GM23248 (cell line): ENCODE measurements at regions not wholly inside any gene's neighbourhood (a gene's known extent, or its start where the extent isn't known, plus 50 kb on each side); places are given as distances from the start of the nearest gene placed in this dataset.

ENCODE experiments used
- DNase-seq: peaks from one replicate; pipeline ENCODE4 v3.0.0-alpha.2; 2015
- H2AFZ ChIP-seq: fragments of 200-600 bp; sonication (generic); 2 replicates; pipeline ENCODE4 v1.6.1; 2016; ENCODE audit warnings: antibody characterized with exemption
- H3F3A ChIP-seq: fragments of 200-600 bp; sonication (generic); 2 replicates; pipeline ENCODE4 v1.6.1; 2016; ENCODE audit warnings: mild to moderate bottlenecking, antibody characterized with exemption, mixed run types; ENCODE audit not compliant: insufficient read depth
- H3K27ac ChIP-seq: fragments of 200-600 bp; sonication (generic); 2 replicates; pipeline ENCODE4 v1.5.1; 2016; ENCODE audit warnings: mild to moderate bottlenecking
- H3K27me3 ChIP-seq: fragments of 200-600 bp; sonication (generic); replicated peaks from 2 replicates; pipeline ENCODE4 v1.6.1; 2016; ENCODE audit warnings: mild to moderate bottlenecking; ENCODE audit not compliant: insufficient read depth
- H3K36me3 ChIP-seq: fragments of 200-600 bp; sonication (generic); 2 replicates; pipeline ENCODE4 v1.6.1; 2016; ENCODE audit warnings: low read depth, mild to moderate bottlenecking
- H3K4me1 ChIP-seq: fragments of 200-600 bp; sonication (generic); 2 replicates; pipeline ENCODE4 v1.6.1; 2016; ENCODE audit warnings: mild to moderate bottlenecking; ENCODE audit not compliant: insufficient read depth
- H3K4me2 ChIP-seq: fragments of 200-600 bp; sonication (generic); one replicate; pipeline ENCODE4 v1.6.1; 2016; ENCODE audit warnings: mild to moderate bottlenecking; ENCODE audit not compliant: unreplicated experiment
- H3K4me3 ChIP-seq: fragments of 200-600 bp; sonication (generic); 2 replicates; pipeline ENCODE4 v1.5.1; 2016; ENCODE audit warnings: mild to moderate bottlenecking
- H3K79me2 ChIP-seq: fragments of 200-600 bp; sonication (generic); 2 replicates; pipeline ENCODE4 v1.6.1; 2016; ENCODE audit warnings: mild to moderate bottlenecking; ENCODE audit not compliant: insufficient read depth
- H3K9ac ChIP-seq: fragments of 200-600 bp; sonication (generic); 2 replicates; pipeline ENCODE4 v1.6.1; 2016; ENCODE audit warnings: mild to moderate bottlenecking
- H3K9me2 ChIP-seq: fragments of 200-600 bp; sonication (generic); 2 replicates; pipeline ENCODE4 v1.6.1; 2016; ENCODE audit warnings: mixed run types, mild to moderate bottlenecking, moderate library complexity; ENCODE audit not compliant: insufficient read depth
- H3K9me3 ChIP-seq: fragments of 200-600 bp; sonication (generic); one replicate; pipeline ENCODE4 v1.6.1; 2017; ENCODE audit warnings: low read depth
- H4K20me1 ChIP-seq: fragments of 200-600 bp; sonication (generic); 2 replicates; pipeline ENCODE4 v1.6.0; 2016; ENCODE audit not compliant: insufficient read depth
- EZH2 ChIP-seq: fragments of 200-600 bp; sonication (generic); IDR thresholded peaks from 2 replicates; pipeline ENCODE4 v1.6.1; 2018; ENCODE audit warnings: antibody characterized with exemption, mild to moderate bottlenecking; ENCODE audit not compliant: insufficient read depth, poor library complexity, severe bottlenecking
- EZH2phosphoT487 ChIP-seq: fragments of 200-600 bp; sonication (generic); IDR thresholded peaks from 2 replicates; pipeline ENCODE4 v1.6.1; 2018; ENCODE audit warnings: antibody characterized with exemption, moderate library complexity, mild to moderate bottlenecking, low read depth; ENCODE audit not compliant: insufficient read depth
- WGBS, 2 experiments: methylation state at CpG; one replicate each; pipeline ENCODE4 v1.1.6; 2015 to 2017; ENCODE audit warnings: low lambda C conversion rate in 2 of 2, low coverage in 1 of 2; ENCODE audit errors: missing lambda C conversion rate in 2 of 2; 5-methylcytosine and 5-hydroxymethylcytosine counted together
- in situ Hi-C: fragments of 300-500 bp; cut with MboI; formaldehyde crosslinking; loops from 2 replicates; pipeline ENCODE4 v1.15.0; 2020

GRCh38 chr2:187118331-187119099 is 269.5 kb upstream of the ZSWIM2 start:
- H3K9ac ChIP-seq: no peak overlapping the region
- H3F3A ChIP-seq: no peaks in the 10 kb centered on the region
- H3K27ac ChIP-seq: no peak overlapping the region
- no peaks in the 10 kb centered on the region for H3K79me2 ChIP-seq
- TF ChIP-seq EZH2phosphoT487 (no peak), EZH2 (no peak)
- H3K4me1 ChIP-seq: no peaks in the 10 kb centered on the region
- no peaks in the 10 kb centered on the region for H4K20me1 ChIP-seq
- no peaks in the 10 kb centered on the region for H3K27me3 ChIP-seq
- no peaks in the 10 kb centered on the region for H3K36me3 ChIP-seq
- no peaks in the 10 kb centered on the region for H3K9me3 ChIP-seq
- no peak overlapping the region for H3K4me2 ChIP-seq
- DNase-seq: no peak
- WGBS, 2 experiments: 66 to 68% methylated on average over 10 of the region's 10 CpGs
- in situ Hi-C loops: no loop called here
- no peak overlapping the region for H3K4me3 ChIP-seq
- H2AFZ ChIP-seq: no peak overlapping the region
- no peaks in the 10 kb centered on the region for H3K9me2 ChIP-seq

DNA sequence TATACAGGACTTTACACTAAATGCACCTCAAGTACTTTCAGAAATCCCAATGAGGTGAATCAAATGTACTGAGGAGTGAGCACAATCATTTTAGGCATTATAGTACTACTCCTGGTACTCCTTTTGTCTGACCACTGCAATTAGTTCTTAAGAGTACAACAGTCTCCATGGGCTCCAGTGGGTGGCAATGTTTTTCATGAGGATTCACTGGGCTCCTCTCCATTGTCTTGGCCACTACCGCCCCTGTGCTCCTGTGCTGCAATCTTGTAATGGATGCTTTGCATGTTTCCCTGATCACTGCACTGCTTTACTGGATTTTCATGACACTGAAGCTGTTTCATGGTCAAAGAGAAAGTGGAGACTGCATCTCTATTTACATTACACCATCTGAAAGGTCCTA is 268.5 kb upstream of the ZSWIM2 start:
- Histone ChIP-seq H3K4me2 (no peak overlapping the region), H3K4me1 (no peaks in the 10 kb centered on the region), H3K4me3 (no peak overlapping the region), H3K27ac (no peak overlapping the region), H3K9me2 (no peaks in the 10 kb centered on the region), H4K20me1 (no peaks in the 10 kb centered on the region), H3K79me2 (no peaks in the 10 kb centered on the region), H3K36me3 (no peaks in the 10 kb centered on the region), H3K9ac (no peak overlapping the region), H3K9me3 (no peaks in the 10 kb centered on the region), H2AFZ (no peak overlapping the region), H3F3A (no peaks in the 10 kb centered on the region), H3K27me3 (no peaks in the 10 kb centered on the region)
- TF ChIP-seq EZH2phosphoT487 (no peak), EZH2 (no peak)
- DNase-seq: peak; percentile 3
- in situ Hi-C loops: no loop called here
- WGBS, 2 experiments: 96 to 100% methylated on average over 1 of the region's 1 CpG

DNA sequence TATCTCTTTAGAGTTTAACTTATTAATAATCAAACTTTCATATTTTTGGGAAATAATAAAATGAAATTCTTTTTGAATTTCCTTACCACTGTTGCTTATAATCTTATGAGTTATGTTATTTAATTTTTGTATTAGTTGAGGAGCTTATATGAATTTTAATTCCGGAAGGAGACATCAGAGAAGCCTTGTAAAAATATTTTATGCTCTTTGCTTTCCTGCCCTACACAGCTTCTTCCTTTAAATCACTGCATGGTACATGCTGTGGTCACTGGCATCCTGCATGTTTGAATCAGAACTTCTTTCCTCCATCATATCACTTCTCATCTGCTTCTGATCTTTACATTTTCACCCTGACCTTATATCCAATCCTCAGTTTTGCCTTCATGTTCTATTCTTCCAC is 266.7 kb upstream of the ZSWIM2 start:
- Histone ChIP-seq H3K79me2 (no peaks in the 10 kb centered on the region), H3K27ac (no peak overlapping the region), H2AFZ (no peak overlapping the region), H3K4me3 (no peak overlapping the region), H3K9me2 (no peaks in the 10 kb centered on the region), H3K4me2 (no peak overlapping the region), H3K4me1 (no peaks in the 10 kb centered on the region), H3F3A (no peaks in the 10 kb centered on the region), H3K27me3 (no peaks in the 10 kb centered on the region), H3K36me3 (no peaks in the 10 kb centered on the region), H4K20me1 (no peaks in the 10 kb centered on the region), H3K9ac (no peak overlapping the region), H3K9me3 (no peaks in the 10 kb centered on the region)
- DNase-seq: no peak
- 56 to 93% methylated on average over 1 of the region's 1 CpG for WGBS, 2 experiments
- in situ Hi-C loops: no loop called here
- no peak for TF ChIP-seq EZH2
- TF ChIP-seq EZH2phosphoT487: no peak

- 47 to 57% methylated on average over 2 of the region's 2 CpGs for WGBS, 2 experiments
- Histone ChIP-seq H3K9ac (no peak overlapping the region), H3K4me2 (no peak overlapping the region), H3K27me3 (no peaks in the 10 kb centered on the region), H3K4me3 (no peak overlapping the region), H4K20me1 (no peaks in the 10 kb centered on the region), H3F3A (no peaks in the 10 kb centered on the region), H3K9me2 (no peaks in the 10 kb centered on the region), H3K36me3 (no peaks in the 10 kb centered on the region), H3K4me1 (no peaks in the 10 kb centered on the region), H3K9me3 (no peaks in the 10 kb centered on the region), H2AFZ (no peak overlapping the region), H3K79me2 (no peaks in the 10 kb centered on the region), H3K27ac (no peak overlapping the region)
- no peak for TF ChIP-seq EZH2
- TF ChIP-seq EZH2phosphoT487: no peak
- in situ Hi-C loops: no loop called here
- no peak for DNase-seq
Measured at GRCh38 chr2:187107001-187107400, 258.0 kb upstream of the ZSWIM2 start.
